ENCODE measurements at regions not wholly inside any gene's neighbourhood (a gene's known extent, or its start where the extent isn't known, plus 50 kb on each side); places are given as distances from the start of the nearest gene placed in this dataset.
"Not testable (repeated sequence)": the region's sequence is repeated elsewhere in the genome, so short reads cannot be mapped to it uniquely, and the experiment has no call there.

GRCh38 chr14:37665951-37666350, 70.5 kb downstream of the TTC6 start:
- Histone ChIP-seq H3K36me3 (ENCODE audit: control insufficient read depth, insufficient read depth, low read length) (no peaks in the 10 kb centered on the region), H3K27me3 (ENCODE audit: control insufficient read depth, insufficient read depth, low read length) (no peaks in the 10 kb centered on the region), H3K4me3 (ENCODE audit: low read depth, low read length) (no peak overlapping the region)
- no peak for DNase-seq (ENCODE audit: low read depth)
- no peak for TF ChIP-seq CTCF (IDR thresholded peaks at IDR 0.05; ENCODE audit: insufficient read depth, low read length, poor library complexity, severe bottlenecking)

- Histone ChIP-seq H3K27me3 (ENCODE audit: control insufficient read depth, insufficient read depth, low read length) (no peaks in the 10 kb centered on the region), H3K4me3 (ENCODE audit: low read depth, low read length) (no peak overlapping the region), H3K36me3 (ENCODE audit: control insufficient read depth, insufficient read depth, low read length) (no peaks in the 10 kb centered on the region)
- no peak for TF ChIP-seq CTCF (IDR thresholded peaks at IDR 0.05; ENCODE audit: insufficient read depth, low read length, poor library complexity, severe bottlenecking)
- no peak for DNase-seq (ENCODE audit: low read depth)
Observed at GRCh38 chr14:37668646-37669045, 73.2 kb downstream of the TTC6 start.

GRCh38 chr14:37669242-37669641, 73.8 kb downstream of the TTC6 start:
- TF ChIP-seq CTCF (IDR thresholded peaks at IDR 0.05; ENCODE audit: insufficient read depth, low read length, poor library complexity, severe bottlenecking): no peak
- DNase-seq (ENCODE audit: low read depth): no peak
- H3K36me3 ChIP-seq (ENCODE audit: control insufficient read depth, insufficient read depth, low read length): no peaks in the 10 kb centered on the region
- H3K27me3 ChIP-seq (ENCODE audit: control insufficient read depth, insufficient read depth, low read length): no peaks in the 10 kb centered on the region
- no peak overlapping the region for H3K4me3 ChIP-seq (ENCODE audit: low read depth, low read length)

- DNase-seq (ENCODE audit: low read depth): no peak
- Histone ChIP-seq H3K36me3 (ENCODE audit: control insufficient read depth, insufficient read depth, low read length) (no peaks in the 10 kb centered on the region), H3K4me3 (ENCODE audit: low read depth, low read length) (no peak overlapping the region), H3K27me3 (ENCODE audit: control insufficient read depth, insufficient read depth, low read length) (no peaks in the 10 kb centered on the region)
- no peak for TF ChIP-seq CTCF (IDR thresholded peaks at IDR 0.05; ENCODE audit: insufficient read depth, low read length, poor library complexity, severe bottlenecking)
Observed at GRCh38 chr14:37673439-37673838, 78.0 kb downstream of the TTC6 start.

- no peaks in the 10 kb centered on the region for H3K36me3 ChIP-seq (ENCODE audit: control insufficient read depth, insufficient read depth, low read length)
- H3K27me3 ChIP-seq (ENCODE audit: control insufficient read depth, insufficient read depth, low read length): no peaks in the 10 kb centered on the region
- DNase-seq (ENCODE audit: low read depth): no peak
- TF ChIP-seq CTCF (IDR thresholded peaks at IDR 0.05; ENCODE audit: insufficient read depth, low read length, poor library complexity, severe bottlenecking): no peak
- H3K4me3 ChIP-seq (ENCODE audit: low read depth, low read length): no peak overlapping the region
Observed at GRCh38 chr14:37678916-37679315, 83.5 kb downstream of the TTC6 start.

GRCh38 chr14:37681486-37681885, 86.1 kb downstream of the TTC6 start:
- DNase-seq (ENCODE audit: low read depth): no peak
- no peaks in the 10 kb centered on the region for H3K27me3 ChIP-seq (ENCODE audit: control insufficient read depth, insufficient read depth, low read length)
- TF ChIP-seq CTCF (IDR thresholded peaks at IDR 0.05; ENCODE audit: insufficient read depth, low read length, poor library complexity, severe bottlenecking): no peak
- no peaks in the 10 kb centered on the region for H3K36me3 ChIP-seq (ENCODE audit: control insufficient read depth, insufficient read depth, low read length)
- no peak overlapping the region for H3K4me3 ChIP-seq (ENCODE audit: low read depth, low read length)

- not testable (repeated sequence) for H3K36me3 ChIP-seq (ENCODE audit: control insufficient read depth, insufficient read depth, low read length); H3K4me3 ChIP-seq (ENCODE audit: low read depth, low read length); DNase-seq (ENCODE audit: low read depth); H3K27me3 ChIP-seq (ENCODE audit: control insufficient read depth, insufficient read depth, low read length)
Observed at GRCh38 chr14:37692680-37693079, 97.3 kb downstream of the TTC6 start.

- H3K4me3 ChIP-seq (ENCODE audit: low read depth, low read length); DNase-seq (ENCODE audit: low read depth); H3K27me3 ChIP-seq (ENCODE audit: control insufficient read depth, insufficient read depth, low read length); H3K36me3 ChIP-seq (ENCODE audit: control insufficient read depth, insufficient read depth, low read length): not testable (repeated sequence)
Observed at GRCh38 chr14:37693420-37693819, 98.0 kb downstream of the TTC6 start.

All from kidney epithelial cell (primary cell).